ENCODE measurements at regions not wholly inside any gene's neighbourhood (a gene's known extent, or its start where the extent isn't known, plus 50 kb on each side); places are given as distances from the start of the nearest gene placed in this dataset.

DNA sequence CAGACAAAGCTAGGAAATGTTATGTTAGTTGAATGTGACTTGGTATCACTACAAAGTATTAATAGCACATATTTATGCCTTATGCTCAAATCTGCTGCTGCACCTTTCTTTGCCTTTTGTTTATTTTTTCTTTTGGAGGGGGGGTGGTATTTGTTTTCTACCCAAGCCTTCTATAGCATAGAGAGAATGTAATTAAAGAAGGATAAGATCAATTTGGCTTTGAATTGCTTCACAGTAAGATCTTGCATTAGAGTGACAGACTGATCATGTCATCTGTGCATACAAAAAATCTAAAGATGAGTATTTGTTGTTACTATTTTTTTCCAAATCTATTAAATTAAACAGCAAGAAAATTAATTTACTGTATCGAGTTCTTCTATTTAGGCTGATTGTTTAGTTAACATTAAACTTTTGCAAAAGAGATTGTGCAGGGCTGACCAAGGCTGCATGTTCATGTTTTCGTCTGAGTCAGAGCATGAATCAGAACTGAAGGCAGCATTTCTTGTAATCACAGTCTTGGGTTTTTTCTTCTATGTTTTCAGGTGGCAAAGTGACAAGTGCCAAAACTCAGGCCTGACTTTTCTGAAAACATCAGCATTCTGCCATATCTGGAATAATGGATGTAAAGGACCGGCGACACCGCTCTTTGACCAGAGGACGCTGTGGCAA is 1007.1 kb upstream of the WWC1 start:
- H3K27ac ChIP-seq, result peak overlapping the region; percentile 14; the same call in 1 of the 2 replicates
- TF ChIP-seq, protein P1, sequence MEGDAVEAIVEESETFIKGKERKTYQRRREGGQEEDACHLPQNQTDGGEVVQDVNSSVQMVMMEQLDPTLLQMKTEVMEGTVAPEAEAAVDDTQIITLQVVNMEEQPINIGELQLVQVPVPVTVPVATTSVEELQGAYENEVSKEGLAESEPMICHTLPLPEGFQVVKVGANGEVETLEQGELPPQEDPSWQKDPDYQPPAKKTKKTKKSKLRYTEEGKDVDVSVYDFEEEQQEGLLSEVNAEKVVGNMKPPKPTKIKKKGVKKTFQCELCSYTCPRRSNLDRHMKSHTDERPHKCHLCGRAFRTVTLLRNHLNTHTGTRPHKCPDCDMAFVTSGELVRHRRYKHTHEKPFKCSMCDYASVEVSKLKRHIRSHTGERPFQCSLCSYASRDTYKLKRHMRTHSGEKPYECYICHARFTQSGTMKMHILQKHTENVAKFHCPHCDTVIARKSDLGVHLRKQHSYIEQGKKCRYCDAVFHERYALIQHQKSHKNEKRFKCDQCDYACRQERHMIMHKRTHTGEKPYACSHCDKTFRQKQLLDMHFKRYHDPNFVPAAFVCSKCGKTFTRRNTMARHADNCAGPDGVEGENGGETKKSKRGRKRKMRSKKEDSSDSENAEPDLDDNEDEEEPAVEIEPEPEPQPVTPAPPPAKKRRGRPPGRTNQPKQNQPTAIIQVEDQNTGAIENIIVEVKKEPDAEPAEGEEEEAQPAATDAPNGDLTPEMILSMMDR (conservative IDR thresholded peaks at IDR 0.05), result no peak

GRCh38 chr5:167285591-167285990 is 1005.9 kb upstream of the WWC1 start:
- TF ChIP-seq, protein P1 (conservative IDR thresholded peaks at IDR 0.05), result no peak
- H3K27ac ChIP-seq, result no peak overlapping the region

DNA sequence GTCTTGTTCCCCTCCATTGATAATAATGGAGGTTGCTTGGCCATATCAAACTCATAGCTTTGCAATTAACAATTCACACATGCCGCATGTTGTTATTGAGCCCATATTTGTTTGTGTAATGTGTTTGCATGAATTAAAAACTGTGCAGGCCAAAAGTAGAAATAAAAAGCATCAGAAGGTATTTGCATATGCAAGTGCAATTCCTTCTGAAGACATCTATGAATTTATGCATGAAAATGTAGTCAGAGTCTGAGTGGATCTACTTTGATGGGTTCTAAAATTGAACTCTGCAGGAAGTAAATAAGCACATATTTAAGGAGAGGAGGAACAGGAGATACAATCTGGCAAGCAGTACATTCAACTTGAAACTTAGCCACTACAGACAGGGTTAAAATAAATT is 1004.6 kb upstream of the WWC1 start:
- H3K27ac ChIP-seq, result no peak overlapping the region
- TF ChIP-seq, protein P1 (conservative IDR thresholded peaks at IDR 0.05), result no peak

DNA sequence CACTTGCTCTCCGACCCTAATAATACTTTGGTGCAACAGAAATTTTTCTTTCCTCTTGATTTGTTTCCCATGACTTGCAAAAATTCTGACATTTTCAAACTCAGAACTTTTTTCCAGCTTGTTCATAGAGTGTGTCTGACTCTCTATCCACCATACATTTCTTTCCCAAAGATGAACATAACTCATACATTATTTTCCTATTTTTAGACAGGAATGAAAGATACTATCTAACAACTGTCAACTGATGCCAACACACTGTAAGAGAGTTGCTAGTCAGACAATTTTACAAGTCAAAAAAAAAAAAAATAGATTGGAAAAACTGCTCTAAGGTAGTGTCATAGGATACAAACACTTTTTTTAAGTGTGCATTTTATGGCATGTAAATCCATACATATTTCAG is 1001.0 kb upstream of the WWC1 start:
- TF ChIP-seq, protein P1 (conservative IDR thresholded peaks at IDR 0.05), result no peak

GRCh38 chr5:167294882-167295680 is 996.4 kb upstream of the WWC1 start:
- H3K27ac ChIP-seq, result no peak overlapping the region
- TF ChIP-seq, protein P1 (conservative IDR thresholded peaks at IDR 0.05), result no peak

More for the DNA sequence above, 1001.0 kb upstream of the WWC1 start:
- no peak overlapping the region for H3K27ac ChIP-seq

DNA sequence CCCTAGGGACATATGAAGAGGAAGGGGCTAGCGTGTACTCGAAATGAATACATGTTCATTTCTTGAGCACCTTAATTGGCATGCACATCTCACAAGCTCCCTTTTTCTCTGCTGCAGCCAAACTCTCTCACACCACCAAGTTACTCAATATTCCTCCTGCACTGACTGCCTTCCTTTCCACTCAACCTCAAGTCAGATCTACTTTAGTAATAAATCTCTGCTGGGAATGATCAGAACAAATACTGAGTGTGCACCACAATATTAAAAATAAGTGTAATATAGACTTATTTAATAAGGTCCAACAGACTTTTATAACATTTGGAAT is 995.8 kb upstream of the WWC1 start:
- no peak overlapping the region for H3K27ac ChIP-seq
- TF ChIP-seq, protein P1 (conservative IDR thresholded peaks at IDR 0.05), result no peak

DNA sequence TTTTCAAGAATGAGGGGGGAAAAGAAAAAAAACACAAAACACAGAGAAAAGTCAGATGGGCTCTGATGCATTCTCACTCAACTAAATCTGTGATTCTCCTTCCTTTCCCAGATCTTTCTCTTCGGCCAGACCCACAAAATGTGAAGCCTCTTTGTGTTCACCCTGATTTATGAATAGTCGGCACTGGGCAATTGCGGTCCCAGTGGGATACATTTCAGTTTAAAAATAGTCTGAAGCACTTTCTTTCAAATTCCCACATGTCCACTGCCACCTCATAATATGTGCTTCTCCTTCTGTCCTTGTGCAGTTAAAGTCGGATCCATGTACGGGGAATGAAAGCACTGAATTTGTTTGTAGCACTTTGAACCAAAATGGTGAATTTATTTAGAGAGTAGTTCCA is 995.4 kb upstream of the WWC1 start:
- H3K27ac ChIP-seq, result no peak overlapping the region
- TF ChIP-seq, protein P1 (conservative IDR thresholded peaks at IDR 0.05), result no peak
